ENCODE measurements at regions not wholly inside any gene's neighbourhood (a gene's known extent, or its start where the extent isn't known, plus 50 kb on each side); places are given as distances from the start of the nearest gene placed in this dataset.

DNA sequence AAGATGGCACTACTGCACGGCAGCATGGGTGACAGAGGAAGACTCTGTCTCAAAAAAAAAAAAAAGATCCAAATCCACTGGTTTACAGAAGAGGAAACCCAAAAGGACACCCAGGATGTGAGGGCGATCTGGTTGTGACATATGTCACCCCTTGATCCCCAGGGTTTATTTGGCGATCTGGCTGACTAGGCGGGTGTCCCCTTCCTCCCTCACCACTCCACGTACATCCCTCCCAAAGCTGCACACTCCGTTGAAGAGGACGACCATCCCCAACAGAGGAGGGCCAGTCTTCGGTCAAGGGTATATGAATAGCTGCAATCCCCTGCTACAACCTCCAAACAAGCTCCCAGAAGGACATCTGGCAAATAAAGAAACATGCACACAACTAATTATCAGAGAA lies 111.6 kb downstream of the HTR5A start:
- no peak for DNase-seq (ENCODE audit: low read depth)

DNA sequence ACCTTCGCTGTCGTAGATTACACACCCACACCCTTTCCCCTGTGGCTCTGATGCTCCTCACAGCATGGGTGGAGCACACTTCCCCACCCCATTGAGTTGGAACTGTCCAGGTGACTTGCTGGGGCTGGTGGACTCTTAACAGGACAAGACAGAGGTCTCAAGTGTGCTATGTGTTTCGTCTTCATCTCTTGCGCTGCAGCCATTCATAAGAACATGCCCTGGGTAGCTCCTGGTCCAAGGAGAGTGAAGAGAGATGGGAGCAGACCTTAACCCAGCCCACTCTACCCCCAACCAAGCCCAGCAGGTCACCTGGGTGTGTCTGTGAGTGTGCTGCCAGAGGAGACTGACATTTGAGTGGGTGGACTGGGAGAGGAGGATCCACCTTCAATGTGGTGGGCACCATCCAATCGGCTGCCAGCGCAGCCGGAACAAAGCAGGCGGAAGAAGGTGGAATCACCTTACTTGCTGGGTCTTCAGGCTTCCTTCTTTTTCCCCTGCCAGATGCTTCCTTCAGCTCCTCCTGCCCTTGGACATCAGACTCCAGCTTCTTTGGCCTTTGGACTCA lies 112.4 kb downstream of the HTR5A start:
- DNase-seq (ENCODE audit: low read depth) = no peak

DNA sequence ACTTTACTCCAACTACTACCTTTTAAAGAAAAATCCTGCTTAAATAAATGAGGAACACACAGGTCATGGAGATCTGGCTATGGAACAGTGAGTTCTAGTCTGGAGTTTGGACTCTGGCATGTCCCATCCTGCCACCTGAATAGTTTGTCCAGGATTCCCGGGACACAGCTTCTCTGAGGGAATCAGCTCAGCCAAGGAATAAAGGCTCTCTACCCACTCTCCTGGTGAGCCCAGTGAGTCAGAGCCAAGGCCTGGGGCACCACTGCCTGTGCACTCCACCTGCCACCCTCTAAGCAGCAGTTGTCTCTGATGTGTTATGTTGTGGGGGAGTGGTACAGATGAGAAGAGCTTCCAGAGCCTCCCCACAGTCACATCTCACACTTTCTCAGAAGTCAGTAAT lies 113.5 kb downstream of the HTR5A start:
- DNase-seq (ENCODE audit: low read depth) = no peak

DNA sequence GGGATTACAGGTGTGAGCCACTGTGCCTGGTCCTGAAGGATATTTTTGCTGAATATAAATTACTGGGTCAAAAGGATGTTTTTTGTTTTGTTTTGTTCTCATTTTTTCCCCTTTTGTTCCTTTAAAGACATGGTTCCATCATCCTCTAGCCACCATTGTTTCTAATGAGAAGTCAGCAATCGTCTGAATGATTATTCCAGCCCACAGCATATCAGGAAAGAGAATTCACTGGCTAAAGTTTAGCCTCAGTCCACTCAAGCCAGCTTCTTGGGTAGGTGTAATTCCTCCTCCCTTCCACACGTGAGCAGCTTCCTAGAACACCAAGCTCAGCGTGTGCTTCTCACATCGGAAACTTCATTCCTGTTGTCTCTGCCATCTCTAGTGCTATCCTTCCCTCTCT lies 112.8 kb upstream of the INSIG1 start:
- DNase-seq (ENCODE audit: low read depth) = no peak

- DNase-seq (ENCODE audit: low read depth) = no peak
Observed at GRCh38 chr7:155187061-155187785, 110.5 kb upstream of the INSIG1 start.

DNA sequence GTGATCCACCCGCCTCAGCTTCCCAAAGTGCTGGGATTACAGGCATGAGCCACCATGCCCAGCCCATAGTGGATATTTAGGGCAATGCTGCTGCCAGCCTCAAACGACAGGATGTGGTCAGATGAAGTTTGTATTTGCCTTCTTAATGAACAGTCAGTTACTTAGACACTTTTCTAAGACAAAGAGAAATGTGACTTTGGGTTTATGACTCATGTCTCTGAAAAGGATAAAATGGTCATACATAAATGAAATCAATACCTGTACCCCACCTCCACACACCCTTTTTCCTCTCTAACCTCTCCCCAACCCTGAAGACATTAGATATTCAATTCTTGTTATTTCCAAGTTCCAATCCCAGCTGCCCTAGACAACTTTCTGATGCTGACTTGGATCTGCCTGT lies 109.3 kb upstream of the INSIG1 start:
- DNase-seq (ENCODE audit: low read depth) = peak; percentile 52

GRCh38 chr7:155188821-155189581 lies 108.7 kb upstream of the INSIG1 start:
- peak; percentile 46 for DNase-seq (ENCODE audit: low read depth)

DNA sequence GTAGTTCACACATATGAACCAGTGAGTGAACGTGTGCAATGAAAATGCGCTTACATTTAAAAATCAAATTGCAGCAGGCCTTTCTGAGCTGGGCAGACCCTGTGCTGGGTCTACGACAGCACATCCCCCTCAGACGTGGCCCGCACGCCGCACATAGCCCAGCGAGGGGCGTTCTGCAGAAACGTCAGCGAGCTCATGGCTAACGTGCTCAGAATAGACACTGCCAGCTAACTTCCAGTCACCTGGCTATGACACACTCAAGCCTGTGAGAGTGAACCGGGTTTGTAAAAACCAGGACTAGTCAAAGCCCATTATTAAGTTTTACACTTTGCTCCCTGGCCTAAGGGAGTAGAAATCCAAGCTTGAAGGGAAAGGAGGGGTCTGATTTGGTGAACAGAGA lies 108.1 kb upstream of the INSIG1 start:
- DNase-seq (ENCODE audit: low read depth) = no peak

DNA sequence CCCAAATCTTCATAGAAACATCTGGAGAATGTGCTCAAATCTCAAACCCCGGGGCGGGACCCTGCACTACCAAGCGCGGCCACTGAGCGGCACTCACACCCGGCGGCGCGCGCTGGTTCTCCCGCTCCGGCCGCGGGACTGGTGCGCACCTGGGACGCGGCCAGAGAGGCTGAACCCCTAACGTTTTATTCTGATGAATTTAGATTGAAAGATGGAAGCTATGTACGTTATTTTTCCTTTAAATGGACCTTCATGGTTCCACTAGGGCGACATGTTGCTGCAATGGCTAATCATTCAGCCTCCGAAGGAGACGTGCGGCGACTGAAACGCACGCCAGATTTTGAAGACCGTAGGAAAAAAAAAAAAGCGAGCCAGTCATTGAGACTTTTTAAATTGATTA lies 107.0 kb upstream of the INSIG1 start:
- DNase-seq (ENCODE audit: low read depth) = peak; percentile 35

- DNase-seq (ENCODE audit: low read depth) = no peak
Observed at GRCh38 chr7:155191137-155191536, 106.5 kb upstream of the INSIG1 start.

DNA sequence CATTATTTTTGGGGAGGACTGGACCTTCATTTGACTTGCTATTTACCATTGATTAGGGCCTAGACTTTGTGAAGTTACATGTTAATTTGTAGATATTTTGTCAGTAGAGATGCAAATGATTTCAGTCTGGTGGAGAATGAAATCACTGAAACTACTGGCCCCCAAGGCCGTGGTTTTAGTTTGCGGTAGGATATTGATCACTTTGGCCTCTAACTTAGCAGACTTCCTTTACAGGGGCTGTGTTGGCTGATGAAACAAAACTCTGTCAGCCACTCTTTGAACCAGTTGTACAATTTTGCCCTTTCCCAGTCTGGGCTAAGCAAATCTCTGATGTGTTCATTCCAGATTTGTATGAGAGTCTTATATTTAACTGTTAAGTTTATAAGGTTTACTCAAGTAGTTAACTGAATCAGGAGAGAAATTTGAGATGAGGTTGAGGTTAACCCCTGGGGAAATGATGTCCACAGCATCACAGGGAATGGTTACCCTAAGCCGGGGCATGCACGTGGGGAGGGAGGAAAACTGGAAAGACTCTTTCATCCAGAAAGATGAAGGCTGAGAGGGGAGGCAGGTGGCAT lies 105.7 kb upstream of the INSIG1 start:
- no peak for DNase-seq (ENCODE audit: low read depth)

DNA sequence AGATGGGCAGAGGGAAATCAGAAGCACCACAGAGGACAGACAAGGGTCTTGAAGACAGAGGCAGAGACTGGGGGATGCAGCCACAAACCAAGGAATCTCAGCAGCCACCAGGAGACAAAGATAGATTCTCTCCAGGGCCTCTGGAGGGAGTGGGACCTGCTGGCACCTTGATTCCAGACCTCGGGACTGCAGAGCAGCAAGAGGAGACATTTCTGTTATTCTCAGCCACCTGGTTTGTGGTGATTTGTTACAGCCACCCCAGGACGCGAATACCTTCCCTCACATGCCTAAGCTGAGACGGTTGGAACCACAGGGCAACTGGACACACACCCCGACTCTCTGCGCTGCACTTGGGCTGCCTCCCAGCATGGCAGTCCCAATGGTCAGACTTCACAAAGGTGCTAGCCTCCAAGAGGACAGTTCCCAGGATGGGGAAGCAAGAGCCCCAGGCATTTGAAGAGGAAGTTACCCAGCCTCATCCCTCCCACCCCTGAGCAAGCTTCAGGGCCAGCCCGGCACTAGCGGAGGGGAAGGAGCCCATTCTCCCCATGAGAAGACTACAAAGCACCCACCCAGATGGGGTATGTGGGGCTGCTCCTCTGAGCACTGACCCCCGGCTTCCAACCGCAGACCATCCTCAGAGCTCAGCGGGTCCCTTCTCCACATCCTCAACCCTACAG lies 104.6 kb upstream of the INSIG1 start:
- DNase-seq (ENCODE audit: low read depth) = no peak

DNA sequence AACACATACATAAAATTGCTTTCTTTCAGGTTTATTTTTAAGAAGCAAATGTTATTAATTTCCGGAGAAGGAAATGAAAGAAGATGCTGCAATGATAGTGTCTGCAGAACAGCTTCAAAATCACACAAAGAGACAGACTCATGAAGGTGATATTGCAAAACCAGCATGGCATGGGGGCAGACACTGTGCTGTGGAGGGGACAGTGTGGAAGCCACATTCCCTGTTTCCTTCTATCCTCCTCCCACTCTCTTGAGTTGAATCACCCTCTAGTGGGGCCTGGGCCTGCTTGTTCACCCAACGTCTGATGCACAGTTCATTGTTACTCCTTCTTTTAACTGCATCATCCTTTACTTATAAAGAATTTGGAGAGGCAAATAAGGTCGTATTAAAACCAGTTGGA lies 104.0 kb upstream of the INSIG1 start:
- no peak for DNase-seq (ENCODE audit: low read depth)

GRCh38 chr7:155194382-155195140 lies 103.1 kb upstream of the INSIG1 start:
- no peak for DNase-seq (ENCODE audit: low read depth)

GRCh38 chr7:155195939-155196523 lies 101.6 kb upstream of the INSIG1 start:
- no peak for DNase-seq (ENCODE audit: low read depth)

- peak; percentile 80 for DNase-seq (ENCODE audit: low read depth)
Observed at GRCh38 chr7:155198196-155198892, 99.3 kb upstream of the INSIG1 start.

- DNase-seq (ENCODE audit: low read depth) = peak; percentile 79
Observed at GRCh38 chr7:155198901-155199845, 98.5 kb upstream of the INSIG1 start.

DNA sequence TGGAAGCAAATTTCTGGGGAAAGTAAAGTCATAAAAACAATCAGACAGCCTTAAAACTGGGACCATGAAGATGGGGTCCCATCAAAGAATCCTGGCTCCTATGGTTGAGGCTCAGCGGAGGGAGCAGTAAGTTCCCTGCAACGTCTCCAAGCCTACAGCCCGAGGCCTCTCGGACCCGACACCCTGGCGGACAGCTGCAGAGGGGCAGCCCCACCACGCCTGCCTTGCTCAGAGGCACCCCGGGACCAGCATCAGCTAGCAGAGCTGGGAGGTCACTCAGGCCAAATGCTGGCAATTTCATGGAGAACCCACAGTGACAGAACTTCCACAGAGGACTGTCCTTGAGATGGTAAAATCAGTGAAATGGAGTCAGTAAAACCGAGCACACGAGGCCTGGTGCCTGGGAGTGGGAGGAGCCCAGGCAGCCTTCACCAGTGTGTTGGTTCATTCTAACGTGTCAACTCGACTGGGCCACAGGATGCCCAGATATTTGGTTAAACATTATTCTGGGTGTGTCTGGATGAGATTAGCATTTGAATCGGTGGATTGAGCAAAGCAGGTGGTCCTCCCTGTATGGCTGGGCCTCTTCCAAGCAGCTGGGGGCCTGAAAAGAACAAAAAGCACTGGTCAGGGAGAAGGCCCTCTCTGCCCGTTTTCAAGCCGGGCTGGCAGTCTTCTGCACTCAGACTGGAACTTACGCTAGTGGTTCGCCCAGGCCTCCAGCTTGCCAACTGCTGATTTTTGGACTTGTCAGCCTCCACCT lies 96.2 kb upstream of the INSIG1 start:
- DNase-seq (ENCODE audit: low read depth) = no peak

Data from RPMI7951 (cell line).